ENCODE measurements at regions not wholly inside any gene's neighbourhood (a gene's known extent, or its start where the extent isn't known, plus 50 kb on each side); places are given as distances from the start of the nearest gene placed in this dataset.

DNA sequence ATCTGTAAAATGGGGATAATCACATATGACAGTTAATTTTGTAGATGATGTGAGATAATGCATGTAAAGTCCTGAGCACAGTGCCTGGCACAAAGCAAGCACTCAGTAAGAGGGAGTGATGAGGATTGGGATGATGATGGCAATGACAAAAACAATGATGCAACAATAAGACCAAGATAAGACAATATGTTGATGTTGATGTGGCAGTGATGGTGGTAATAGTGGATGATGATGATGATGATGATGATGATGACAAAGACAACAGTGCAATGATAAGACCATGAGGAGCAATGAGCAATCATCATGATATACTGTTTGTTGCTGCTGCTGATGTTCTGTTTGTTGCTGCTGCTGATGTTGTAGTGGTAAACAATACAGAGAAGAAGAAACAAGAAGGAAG lies 344.1 kb downstream of the NPIPA8 start:
- no peak overlapping the region for H3K27ac ChIP-seq
- no peaks in the 10 kb centered on the region for H3K36me3 ChIP-seq
- no peaks in the 10 kb centered on the region for H3K9me3 ChIP-seq
- ATAC-seq (no peak), DNase-seq (no peak)
- intact Hi-C loops (cut with DNase I), result no loop called here
- H3K4me1 ChIP-seq, result no peaks in the 10 kb centered on the region
- H3K4me3 ChIP-seq, result no peak overlapping the region
- H3K27me3 ChIP-seq, result peaks cover 0 to 11% of the 10 kb centered on the region in 2 donors
- TF ChIP-seq, protein P1, sequence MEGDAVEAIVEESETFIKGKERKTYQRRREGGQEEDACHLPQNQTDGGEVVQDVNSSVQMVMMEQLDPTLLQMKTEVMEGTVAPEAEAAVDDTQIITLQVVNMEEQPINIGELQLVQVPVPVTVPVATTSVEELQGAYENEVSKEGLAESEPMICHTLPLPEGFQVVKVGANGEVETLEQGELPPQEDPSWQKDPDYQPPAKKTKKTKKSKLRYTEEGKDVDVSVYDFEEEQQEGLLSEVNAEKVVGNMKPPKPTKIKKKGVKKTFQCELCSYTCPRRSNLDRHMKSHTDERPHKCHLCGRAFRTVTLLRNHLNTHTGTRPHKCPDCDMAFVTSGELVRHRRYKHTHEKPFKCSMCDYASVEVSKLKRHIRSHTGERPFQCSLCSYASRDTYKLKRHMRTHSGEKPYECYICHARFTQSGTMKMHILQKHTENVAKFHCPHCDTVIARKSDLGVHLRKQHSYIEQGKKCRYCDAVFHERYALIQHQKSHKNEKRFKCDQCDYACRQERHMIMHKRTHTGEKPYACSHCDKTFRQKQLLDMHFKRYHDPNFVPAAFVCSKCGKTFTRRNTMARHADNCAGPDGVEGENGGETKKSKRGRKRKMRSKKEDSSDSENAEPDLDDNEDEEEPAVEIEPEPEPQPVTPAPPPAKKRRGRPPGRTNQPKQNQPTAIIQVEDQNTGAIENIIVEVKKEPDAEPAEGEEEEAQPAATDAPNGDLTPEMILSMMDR (IDR thresholded peaks at IDR 0.05), result no peak

DNA sequence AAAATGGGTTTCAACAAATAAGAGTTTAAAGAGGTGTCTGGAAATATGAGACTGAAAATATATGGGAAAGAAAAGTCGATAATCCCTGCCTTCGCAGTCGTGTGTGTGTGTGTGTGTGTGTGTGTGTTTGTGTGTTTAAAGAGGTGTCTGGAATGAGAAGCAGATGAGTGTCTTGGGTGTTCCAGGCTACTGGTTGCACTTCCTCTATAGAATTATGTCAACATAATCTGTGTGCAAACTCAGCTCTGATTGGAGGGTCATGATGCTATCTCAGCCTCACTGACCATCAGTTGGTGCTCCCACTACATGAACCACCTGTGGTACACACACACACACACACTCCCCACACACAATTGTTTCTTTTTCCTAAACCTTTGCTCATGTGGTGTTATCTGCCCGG lies 347.3 kb downstream of the NPIPA8 start:
- Histone ChIP-seq H3K27ac (no peak overlapping the region), H3K4me1 (no peaks in the 10 kb centered on the region), H3K27me3 (peaks cover 0 to 12% of the 10 kb centered on the region in 2 donors), H3K36me3 (no peaks in the 10 kb centered on the region), H3K4me3 (no peak overlapping the region), H3K9me3 (no peaks in the 10 kb centered on the region)
- ATAC-seq, result no peak
- TF ChIP-seq, protein P1 (IDR thresholded peaks at IDR 0.05), result no peak
- intact Hi-C loops (cut with DNase I), result no loop called here
- DNase-seq, result no peak

DNA sequence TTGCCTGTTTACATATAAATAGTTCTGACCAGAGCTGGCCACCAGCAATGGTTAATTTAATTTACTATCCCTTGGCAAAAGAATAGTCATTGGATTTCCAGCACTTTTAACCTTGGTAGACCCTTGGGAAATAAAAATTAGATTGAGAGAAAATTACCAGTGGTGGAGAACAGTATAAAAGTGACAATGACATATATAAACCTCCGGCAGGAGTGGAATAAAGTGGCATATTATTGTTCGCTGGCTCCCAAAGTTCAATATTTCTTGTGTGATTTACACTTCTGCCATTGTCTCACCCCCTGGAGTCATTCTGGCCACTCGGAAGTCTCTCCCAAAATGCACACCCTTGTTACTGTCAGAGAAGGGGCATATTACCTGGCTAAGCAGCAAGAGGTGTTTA lies 347.7 kb downstream of the NPIPA8 start:
- H3K4me1 ChIP-seq, result no peaks in the 10 kb centered on the region
- H3K36me3 ChIP-seq, result no peaks in the 10 kb centered on the region
- no peaks in the 10 kb centered on the region for H3K9me3 ChIP-seq
- no peak overlapping the region for H3K4me3 ChIP-seq
- peaks cover 0 to 12% of the 10 kb centered on the region in 2 donors for H3K27me3 ChIP-seq
- H3K27ac ChIP-seq, result no peak overlapping the region
- DNase-seq (no peak), ATAC-seq (no peak)
- intact Hi-C loops (cut with DNase I), result no loop called here
- TF ChIP-seq, protein P1 (IDR thresholded peaks at IDR 0.05), result no peak

DNA sequence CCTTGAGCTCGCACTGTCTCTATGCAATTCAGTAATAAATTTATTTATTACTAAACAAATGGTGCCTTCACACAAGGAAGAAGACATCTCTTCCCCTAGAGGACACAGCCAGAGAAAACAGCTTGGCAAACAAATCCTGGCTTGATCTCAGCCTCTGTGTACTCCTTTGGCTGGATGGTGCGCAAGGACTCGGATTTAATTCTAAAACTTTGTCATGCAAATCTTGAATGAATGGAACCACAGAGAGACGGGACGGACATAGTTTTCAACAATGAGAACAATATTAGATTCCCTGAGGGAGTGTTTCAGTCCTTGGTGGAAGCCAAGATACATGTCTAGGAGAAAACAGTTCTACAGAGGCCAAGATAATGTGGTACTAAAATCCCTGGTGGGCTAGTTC lies 349.5 kb downstream of the NPIPA8 start:
- no peak for ATAC-seq
- Histone ChIP-seq H3K36me3 (no peaks in the 10 kb centered on the region), H3K4me1 (no peaks in the 10 kb centered on the region)

DNA sequence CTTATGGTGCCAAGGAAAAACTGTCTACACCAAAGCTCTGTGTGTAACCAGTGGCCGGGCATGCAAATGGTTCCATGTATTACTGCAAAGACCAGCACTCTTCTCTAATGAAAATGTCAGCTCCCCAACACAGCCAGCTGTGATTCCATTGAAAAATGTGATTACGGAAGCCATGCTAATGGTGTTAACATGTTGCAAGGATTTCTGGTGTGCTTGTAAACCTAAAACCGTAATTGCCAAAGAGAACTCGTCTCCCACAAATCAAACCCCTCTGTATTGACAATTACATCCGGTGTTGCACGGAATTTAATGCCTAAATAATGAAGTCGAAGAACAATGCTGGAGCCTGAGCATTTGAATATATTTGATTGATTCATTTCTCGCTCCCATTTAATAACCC lies 351.7 kb downstream of the NPIPA8 start:
- TF ChIP-seq, protein P1 (IDR thresholded peaks at IDR 0.05), result no peak
- Histone ChIP-seq H3K27ac (no peak overlapping the region), H3K27me3 (peaks cover 0 to 12% of the 10 kb centered on the region in 2 donors), H3K9me3 (no peaks in the 10 kb centered on the region), H3K36me3 (no peaks in the 10 kb centered on the region), H3K4me1 (no peaks in the 10 kb centered on the region), H3K4me3 (no peak overlapping the region)
- ATAC-seq (no peak), DNase-seq (no peak)
- intact Hi-C loops (cut with DNase I), result no loop called here

More for the DNA sequence above, 349.5 kb downstream of the NPIPA8 start:
- TF ChIP-seq, protein P1 (IDR thresholded peaks at IDR 0.05), result no peak
- H3K4me3 ChIP-seq, result no peak overlapping the region
- no peaks in the 10 kb centered on the region for H3K9me3 ChIP-seq
- peaks cover 0 to 12% of the 10 kb centered on the region in 2 donors for H3K27me3 ChIP-seq
- DNase-seq, result no peak
- intact Hi-C loops (cut with DNase I), result no loop called here
- H3K27ac ChIP-seq, result no peak overlapping the region

Measured in left lung (tissue), 4 donors.